HG03280 (cell line): ENCODE measurements at regions not wholly inside any gene's neighbourhood (a gene's known extent, or its start where the extent isn't known, plus 50 kb on each side); places are given as distances from the start of the nearest gene placed in this dataset.

Experiments
- ATAC-seq: cut with Tn5 transposase; IDR thresholded peaks from one replicate; pipeline ENCODE4 v1.9.1; 2021; ENCODE audit warnings: mild to moderate bottlenecking, moderate library complexity; ENCODE audit not compliant: unreplicated experiment

DNA sequence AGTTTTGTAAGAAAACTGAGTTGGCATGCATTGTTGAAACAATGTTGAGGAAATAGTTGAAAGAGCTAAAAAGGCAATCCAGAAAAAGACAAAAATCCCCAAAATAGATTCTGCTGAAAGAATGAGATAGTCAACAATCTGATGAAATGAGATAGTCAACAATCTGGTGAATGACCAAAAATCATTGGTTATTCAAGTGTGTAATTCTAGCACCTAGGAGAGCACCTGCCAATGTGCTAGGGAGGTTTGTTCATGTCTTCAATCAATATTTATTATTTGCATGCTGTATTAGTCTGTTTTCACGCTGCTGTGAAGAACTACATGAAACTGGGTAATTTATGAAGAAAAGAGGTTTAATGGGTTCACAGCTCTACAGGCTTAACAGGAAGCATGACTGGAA lies 307.1 kb upstream of the HSF2 start:
- ATAC-seq: no peak

DNA sequence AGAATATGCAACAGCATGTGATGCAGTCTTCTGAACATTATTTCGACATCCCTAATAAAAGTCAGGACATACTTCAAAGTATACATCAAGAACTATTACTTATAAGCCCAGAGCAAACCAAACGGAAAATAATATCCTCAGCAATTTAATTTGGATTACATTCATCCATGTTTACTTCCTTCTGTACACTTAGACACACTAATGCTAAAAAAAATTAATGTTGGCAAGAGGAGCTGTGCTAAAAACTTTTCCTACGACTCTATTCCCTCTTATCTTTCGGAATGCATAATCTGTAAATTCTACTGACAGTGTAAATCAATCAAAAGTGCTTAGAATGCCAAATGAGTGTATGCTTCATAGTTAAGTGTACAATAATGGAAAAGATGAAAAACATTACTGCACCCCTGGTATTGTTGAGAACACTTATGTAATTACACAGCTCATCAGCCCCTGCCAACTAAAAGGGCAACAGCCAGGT lies 301.2 kb upstream of the HSF2 start:
- ATAC-seq: no peak

DNA sequence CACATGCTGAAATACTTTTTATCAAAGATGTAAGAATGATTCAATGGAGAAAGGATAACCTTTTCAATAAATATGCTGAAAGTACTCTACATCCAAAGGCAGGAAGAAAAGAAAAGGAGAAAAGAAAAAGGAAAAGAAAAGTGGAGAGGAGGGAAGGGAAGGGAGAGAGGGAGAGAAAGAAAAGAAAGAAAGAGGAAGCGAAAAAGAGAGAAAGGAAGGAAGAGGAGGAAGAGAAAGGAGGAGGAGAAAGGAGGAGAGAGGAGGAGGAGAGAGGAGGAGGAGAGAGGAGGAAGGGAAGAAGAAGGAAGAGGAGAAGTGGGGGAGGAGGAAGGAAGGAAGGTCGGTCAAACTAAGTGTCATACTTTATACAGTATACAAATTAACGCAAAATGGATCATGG lies 297.4 kb upstream of the HSF2 start:
- no peak for ATAC-seq

DNA sequence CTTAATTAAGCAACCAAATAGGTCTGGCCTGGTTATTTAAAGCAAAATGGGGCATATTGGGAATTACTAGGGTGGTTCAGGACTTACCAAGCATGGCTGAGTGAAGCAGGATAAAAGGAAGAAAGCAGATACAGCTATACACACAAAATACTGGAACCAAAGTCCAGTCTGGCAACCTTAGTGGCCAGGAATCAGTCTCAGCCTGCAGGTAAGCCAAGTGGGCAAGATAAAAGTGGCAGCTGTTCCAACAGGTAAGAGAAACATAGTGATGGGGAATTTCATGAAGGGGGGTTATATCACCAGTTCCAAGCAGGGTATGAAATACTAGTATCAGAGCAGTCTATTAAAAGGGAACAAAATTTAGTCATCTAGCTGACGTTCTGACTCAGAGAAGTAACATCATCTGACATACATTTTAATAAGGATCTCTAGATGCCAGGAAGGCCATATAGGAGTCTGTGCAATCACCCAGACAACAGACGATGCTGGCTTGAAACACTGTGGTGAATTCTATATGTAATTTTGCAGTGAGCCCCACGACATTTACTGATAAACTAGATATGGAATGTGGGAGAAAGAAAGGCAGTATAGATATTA lies 292.1 kb upstream of the HSF2 start:
- ATAC-seq: no peak

DNA sequence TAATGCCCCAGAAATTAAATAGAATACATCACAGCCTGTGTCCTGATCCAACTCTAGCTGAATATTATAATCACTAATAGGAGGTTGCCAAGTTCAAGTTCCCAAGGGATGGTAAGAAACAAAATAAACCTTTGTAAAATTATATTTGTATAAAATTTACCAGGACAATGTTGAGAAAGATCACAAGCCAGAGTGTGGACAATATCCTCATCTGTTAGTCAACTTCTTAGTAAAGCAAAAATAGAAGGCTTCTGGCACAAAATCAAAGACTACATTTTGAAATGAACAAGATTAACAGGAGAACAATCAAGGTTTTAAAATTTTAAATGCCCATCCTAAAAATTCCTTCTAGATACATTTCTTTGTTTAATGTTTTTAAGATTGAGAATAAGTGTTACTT lies 290.4 kb upstream of the HSF2 start:
- ATAC-seq: no peak

- ATAC-seq: no peak
Observed at GRCh38 chr6:122114717-122115116, 284.7 kb upstream of the HSF2 start.

GRCh38 chr6:122116119-122116834 lies 283.2 kb upstream of the HSF2 start:
- no peak for ATAC-seq

GRCh38 chr6:122116835-122117627 lies 282.4 kb upstream of the HSF2 start:
- ATAC-seq: no peak

GRCh38 chr6:122118945-122119506 lies 280.4 kb upstream of the HSF2 start:
- no peak for ATAC-seq

DNA sequence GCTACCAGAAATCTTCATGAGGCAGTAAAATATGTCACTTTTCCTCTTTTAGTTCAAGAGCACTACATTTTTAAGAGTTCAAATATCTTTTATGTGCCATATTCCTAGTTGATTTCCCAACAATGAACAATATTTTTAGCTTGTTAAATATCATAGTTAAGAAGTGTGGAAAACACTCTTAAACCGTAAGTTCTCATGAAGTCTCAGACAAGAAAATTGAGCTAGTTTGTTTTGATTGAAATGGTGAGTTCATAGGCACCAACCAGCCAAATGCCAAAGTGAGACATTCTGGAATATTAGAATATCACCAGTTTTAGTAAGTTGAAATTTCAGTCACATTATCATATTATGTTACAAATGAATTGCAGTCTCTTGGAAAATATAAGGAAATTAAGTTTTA lies 277.2 kb upstream of the HSF2 start:
- no peak for ATAC-seq

DNA sequence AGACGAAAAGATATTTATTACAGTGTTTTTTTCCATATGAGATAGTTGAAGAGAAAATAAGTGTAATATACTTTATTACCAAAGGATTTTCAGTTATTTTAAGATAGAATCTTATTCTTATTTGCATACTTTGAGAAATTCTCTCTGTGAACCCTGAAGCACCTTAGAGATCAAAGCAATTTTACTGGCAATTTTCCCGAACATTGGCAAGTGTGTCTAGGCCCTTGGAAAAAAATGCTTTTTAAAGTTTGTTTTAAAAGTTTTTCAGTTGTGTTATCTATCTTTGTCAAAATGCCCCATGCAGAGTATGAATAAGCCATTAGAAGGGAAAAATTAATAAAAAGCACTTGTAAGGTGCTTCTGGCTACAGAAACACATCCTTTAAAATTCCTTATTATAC lies 276.8 kb upstream of the HSF2 start:
- ATAC-seq: no peak

DNA sequence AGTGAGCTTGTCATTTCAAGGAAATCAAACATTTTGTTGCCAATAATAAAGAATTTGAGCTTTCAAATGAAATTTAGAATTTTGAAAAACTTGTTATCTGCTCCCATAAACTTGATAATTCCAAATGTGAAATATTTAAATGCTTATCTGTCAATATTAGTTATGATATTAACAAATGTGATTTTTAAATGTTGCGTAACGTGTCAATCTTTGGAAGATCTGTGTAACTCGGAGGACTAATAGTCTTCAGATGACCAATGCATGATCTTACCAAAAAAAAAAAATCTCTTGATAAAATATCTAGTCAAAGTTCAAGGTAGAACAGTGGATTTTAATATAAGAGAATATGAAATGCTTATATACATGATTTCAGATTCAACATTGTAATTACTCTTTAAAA lies 274.5 kb upstream of the HSF2 start:
- no peak for ATAC-seq

DNA sequence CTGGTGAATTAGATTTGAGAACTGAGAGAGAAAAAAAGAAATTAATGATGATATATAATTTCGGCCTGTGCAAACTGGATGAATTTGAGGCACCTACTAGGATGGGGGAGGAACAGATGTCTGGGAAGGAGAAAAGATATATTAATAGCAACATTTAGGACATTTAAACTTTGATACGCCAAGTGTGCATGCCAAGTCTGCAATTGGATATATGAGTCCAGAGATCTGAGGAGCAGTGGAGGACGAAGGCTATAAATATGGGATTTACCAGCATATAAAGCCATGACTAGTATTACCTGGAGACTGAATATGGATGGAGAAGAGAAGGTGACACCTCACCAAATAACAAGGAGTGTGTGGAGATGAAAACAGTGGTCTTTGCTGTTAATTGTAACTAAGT lies 272.6 kb upstream of the HSF2 start:
- ATAC-seq: no peak

GRCh38 chr6:122128445-122128844 lies 271.0 kb upstream of the HSF2 start:
- ATAC-seq: no peak

DNA sequence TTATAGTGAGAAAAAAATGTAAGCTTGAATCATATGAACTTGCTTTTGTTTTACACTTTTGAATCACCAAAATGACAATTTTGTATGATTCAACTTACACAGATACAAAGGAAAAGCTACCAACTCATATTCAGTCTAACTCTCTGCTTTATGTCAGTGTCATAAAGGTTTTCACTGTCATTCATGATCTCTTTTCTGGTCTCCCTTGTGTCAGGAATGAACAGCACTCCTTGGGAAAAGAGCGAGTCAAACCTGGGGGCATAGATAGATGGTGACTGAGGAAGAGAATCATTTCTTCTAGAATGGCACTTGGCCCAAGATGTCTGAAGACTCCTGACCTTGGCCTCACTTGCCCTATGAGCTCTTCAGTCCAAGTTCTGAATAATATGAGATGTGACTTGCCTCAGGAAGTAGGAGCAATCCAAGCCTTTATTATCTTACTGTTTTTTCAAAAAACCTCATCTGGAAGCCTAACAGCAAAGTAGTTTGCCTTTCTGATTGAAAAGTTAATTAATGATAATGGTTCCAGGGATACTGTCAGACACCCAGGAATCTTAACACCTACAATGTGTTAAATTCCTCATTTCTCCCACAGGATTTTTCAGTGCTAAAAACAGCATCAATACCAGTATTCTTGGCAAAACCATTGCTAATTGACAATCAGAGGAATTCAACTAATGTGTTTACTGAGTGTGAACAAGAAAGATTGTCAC lies 270.0 kb upstream of the HSF2 start:
- no peak for ATAC-seq

DNA sequence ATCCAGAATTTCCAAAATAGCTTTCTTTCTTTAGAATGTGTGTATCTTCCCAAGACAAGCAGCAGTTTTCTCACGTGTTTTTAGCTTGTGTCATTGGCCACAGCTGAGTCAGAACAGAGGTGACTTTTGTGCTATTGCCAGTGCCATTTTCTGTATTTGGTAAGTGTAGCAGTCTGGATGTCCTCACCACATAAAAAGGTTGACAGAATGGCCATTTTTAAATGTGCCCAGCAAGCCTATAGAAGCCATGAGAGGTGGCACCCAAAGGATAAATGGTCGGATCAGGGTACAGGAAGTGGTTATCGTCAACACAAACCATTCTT lies 269.5 kb upstream of the HSF2 start:
- no peak for ATAC-seq

DNA sequence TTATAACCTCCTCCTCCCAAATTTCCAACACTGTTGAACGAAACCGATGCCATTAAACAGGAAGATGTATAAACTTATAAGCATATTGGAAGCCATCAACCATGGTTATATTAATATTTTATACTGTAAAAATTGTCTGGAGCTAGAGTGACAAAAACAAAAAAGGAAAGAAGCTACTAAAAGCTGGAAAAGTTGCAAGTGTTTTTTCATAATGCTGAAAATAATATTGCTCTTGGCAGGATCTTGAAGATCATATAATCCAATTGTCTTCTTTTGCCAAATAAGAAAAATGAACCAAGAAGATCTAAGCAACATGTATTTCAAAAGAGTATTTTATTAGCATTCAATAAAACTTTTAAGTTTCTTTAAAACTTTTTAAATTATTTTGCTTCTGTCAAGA lies 268.9 kb upstream of the HSF2 start:
- no peak for ATAC-seq

GRCh38 chr6:122136386-122136785 lies 263.1 kb upstream of the HSF2 start:
- ATAC-seq: no peak

- no peak for ATAC-seq
Observed at GRCh38 chr6:122140031-122140430, 259.4 kb upstream of the HSF2 start.

DNA sequence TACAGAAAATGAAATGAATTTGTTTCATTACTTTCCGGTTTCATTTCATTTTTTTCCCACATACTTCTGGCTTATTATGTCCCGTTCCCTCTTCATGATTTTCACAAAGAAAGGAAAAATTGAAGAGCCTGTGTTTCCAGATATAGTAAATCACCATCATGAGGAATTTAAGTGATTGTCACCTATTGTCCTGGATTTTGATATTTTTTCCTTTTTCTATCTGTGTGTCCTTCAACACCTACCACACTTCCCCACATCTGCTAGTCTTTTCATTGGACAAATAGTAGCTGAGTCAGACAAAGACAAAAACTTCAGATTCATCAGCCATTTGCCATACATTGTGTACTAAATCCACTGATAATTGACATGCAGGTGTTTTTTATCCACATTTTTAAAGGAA lies 258.2 kb upstream of the HSF2 start:
- ATAC-seq: no peak
